ENCODE measurements at regions not wholly inside any gene's neighbourhood (a gene's known extent, or its start where the extent isn't known, plus 50 kb on each side); places are given as distances from the start of the nearest gene placed in this dataset.

GRCh38 chr11:15774388-15774939, 581.9 kb downstream of the SOX6 start:
- DNase-seq (ENCODE audit: low spot score): no peak

DNA sequence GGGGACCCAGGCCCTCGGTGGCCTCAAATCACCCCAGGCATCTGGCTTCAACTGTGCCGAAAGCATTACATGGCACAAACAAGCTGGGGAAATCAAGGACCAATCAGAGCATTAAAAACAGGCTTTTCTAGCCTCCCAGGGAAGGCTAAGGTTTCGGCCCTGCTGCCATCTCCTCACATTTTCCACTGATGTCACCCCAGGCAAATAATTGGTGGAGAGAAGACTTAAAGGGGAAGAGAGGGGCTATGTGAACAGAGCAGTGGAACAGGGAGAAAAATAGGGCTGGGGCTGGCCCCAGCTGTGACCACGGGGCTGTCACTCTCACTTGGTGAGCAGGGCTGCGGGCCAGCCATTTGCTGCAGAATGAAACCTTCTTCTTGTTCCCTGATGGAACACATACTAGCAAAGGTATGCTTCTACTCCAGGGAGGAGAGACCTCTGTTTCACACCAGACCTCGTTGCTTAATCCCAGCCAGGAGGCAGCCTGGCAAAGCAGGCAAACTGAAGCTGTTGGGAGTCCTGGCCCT, 581.3 kb downstream of the SOX6 start:
- no peak for DNase-seq (ENCODE audit: low spot score)

DNA sequence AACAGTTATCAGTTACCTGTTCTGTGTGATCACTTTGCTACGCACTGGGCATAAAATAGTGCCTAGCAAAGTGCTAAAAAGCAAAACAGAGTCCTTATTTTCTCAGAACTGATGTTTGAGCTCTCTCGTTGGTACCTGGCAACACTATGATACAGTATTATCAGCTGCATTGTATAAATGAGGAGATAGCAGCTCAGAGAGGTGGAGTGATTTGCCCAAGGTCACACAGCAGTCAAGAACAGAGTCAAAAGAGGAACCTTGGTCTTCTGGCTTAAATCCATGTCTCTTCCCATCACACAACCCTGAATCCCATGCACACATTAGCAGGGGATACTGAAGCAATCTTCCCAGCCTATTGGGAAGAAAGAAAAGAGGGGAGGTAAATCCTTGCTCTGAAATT, 580.5 kb downstream of the SOX6 start:
- DNase-seq (ENCODE audit: low spot score): no peak

DNA sequence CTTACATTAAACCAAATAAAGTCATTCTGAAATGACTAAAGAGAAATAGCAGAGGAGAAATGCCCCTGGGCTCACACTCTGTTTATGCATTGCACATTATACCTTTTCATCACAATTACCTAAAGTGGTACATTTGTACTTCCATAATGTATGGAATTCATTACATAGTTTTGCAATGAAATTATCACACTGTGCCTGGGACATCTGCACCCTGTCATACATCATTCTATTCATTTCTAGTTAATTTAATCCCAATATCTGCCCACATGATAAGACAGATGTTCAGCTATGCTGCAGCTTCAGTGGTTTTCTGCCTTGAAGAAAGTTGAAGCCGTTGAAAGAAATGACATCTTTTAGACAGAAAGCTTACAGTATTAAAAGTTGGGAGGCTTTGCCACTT, 580.0 kb downstream of the SOX6 start:
- no peak for DNase-seq (ENCODE audit: low spot score)

GRCh38 chr11:15779518-15779917, 576.8 kb downstream of the SOX6 start:
- peak; percentile 5 for DNase-seq (ENCODE audit: low spot score)

DNA sequence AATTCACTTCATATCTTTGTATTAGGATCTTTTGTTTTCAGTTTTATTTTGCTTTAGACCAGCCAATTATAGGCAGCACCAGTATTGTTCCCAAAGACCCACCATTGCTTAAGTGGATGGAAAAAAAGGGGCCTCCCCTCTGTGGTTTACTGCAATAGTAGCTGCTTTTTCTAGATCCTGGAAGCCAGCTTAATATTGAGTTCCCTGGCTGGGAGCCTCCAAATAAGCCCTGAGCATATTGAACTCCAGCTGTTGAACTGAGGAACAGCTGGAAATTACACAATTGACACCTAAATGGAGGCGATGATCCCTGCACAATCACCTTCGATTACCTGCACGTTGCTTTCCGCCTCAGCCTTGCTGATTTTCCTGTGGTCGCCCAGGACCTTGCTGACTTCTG, 576.0 kb downstream of the SOX6 start:
- no peak for DNase-seq (ENCODE audit: low spot score)

DNA sequence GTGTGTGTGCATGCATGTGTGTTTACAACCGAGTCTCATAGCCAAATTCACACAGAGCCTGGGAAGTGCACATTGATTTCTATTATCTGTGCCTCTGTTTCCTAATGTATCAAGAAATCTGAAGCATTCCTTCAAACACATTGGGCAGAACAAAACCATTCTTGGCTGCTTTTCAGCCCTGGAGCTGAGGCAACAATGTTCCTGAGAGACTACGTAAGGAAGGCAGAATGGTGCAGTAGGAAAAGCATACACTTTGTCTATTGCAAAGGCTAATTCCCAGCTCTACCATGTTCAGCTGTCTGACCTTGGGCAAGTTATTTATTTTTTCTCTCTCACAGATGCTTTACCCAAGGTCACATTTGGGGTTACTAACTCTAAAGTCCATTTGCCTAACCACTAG, 575.5 kb downstream of the SOX6 start:
- DNase-seq (ENCODE audit: low spot score): no peak

DNA sequence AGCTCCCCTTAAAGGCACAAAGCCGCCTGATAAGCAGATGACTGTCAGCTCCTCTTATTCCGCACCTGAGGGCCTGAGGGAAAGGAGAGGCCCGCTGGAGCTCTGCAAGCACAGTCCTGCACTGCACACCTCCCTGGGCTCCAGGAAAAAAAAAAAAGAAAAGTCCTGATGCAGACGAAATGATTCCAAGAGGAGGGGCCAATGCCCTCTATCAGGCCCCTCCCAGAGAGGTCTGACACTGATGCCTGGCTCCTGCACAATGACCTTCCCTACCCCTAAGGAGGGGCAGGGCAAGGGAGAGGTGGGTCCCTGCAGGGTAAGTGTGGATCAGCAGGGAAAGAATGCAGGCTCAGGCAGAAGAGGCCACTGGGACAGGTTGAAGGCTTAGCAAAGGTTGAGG, 572.7 kb downstream of the SOX6 start:
- DNase-seq (ENCODE audit: low spot score): no peak

DNA sequence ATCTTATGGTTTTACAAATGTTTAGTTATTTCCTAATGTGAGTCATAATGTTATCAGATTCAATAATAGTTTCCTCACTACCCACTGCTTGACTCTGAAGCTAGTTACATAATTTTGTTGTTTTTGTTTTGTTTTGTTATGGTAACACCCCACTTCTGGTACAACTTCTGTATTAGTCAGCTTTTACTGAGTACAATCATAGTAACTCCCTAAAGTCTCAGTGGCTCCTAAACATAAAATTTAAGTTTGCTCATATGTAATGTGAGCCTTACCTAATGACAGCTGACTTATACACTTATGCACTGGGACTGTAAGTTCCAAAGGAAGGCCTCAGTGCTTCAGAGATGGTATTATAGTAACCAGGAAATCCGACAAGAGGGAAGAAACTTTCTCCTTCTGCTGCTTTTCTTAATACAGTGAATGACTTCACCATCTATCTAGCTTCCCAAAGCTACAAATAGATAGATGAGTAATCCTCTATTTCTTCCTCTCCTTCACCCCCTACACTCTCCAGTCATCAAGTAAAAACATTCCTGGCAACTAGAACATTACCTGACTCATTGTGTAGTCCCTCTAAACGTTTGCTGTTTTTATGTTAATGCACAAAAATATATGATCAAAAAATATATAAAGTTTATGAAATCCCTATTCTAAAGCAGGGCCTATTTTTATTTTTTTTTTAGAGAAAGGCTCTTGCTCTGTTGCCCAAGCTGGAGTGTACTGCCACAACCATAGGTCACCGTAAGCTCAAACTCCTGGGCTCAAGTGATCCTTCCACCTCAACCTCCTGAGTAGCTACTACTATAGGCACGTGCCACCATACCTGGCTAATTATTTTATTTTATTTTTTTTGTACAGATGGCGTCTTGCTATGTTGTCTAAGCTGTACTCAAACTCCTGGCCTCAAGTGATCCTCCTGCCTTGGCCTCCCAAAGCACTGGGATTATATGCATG, 563.0 kb downstream of the SOX6 start:
- peak; percentile 94 for DNase-seq (ENCODE audit: low spot score)

GRCh38 chr11:15794361-15795150, 561.8 kb downstream of the SOX6 start:
- DNase-seq (ENCODE audit: low spot score): no peak

GRCh38 chr11:15795378-15795777, 561.0 kb downstream of the SOX6 start:
- DNase-seq (ENCODE audit: low spot score): no peak

DNA sequence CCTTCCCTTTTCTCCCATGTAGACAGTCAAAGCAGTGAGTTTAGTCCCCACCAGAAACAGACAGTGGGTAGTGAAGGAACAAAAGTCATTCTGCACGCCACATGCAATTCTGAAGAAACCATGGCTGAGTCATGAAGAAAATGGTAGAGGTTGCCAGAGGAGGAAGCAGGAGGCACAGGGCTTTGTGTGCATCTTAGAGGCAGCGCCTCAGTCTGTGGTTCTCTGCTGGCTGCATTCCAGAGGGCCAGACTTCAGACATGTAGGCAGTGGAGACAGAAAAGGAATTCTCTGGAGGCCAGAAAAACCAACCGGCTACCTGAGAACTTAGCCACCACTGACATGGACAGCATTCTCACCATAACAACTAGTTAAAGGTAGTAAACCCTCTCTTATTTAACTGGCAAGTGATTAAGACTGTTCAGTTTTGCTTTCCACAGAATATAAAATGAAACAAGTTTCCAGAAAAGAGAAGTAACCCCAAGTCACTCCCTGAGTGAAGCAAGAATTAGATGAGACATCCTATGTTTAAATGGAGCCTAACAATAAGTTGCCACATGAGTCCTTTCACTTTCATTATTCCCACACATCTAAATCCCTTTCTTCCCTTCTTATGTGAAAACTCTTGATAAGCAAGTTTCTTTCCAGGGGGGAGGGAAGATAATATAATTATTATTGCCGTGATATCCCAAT, 556.1 kb downstream of the SOX6 start:
- DNase-seq (ENCODE audit: low spot score): peak; percentile 87

- no peak for DNase-seq (ENCODE audit: low spot score)
Observed at GRCh38 chr11:15801126-15801525, 555.2 kb downstream of the SOX6 start.

- DNase-seq (ENCODE audit: low spot score): no peak
Observed at GRCh38 chr11:15801616-15802015, 554.7 kb downstream of the SOX6 start.

GRCh38 chr11:15805726-15806125, 550.6 kb downstream of the SOX6 start:
- DNase-seq (ENCODE audit: low spot score): no peak

GRCh38 chr11:15806217-15806616, 550.1 kb downstream of the SOX6 start:
- DNase-seq (ENCODE audit: low spot score): no peak

DNA sequence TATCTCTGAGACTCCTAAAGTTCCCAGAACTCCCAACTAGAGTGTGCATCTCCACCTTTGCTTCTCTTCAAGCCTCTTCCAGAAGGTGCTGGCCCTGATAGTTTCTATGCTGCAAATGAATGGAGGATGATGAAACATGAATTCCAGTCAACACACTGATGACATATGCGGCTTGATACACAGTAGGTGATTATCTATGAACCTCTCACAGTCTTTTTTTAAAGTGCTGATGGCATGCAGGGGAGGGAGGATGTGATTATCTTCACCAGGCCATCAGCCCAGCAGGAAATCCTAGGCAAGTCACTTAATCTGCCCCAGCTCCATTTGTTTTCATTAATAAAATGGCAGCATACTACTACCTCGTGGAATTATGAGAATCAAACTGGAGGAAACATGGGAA, 548.5 kb downstream of the SOX6 start:
- no peak for DNase-seq (ENCODE audit: low spot score)

- DNase-seq (ENCODE audit: low spot score): no peak
Observed at GRCh38 chr11:15810082-15810481, 546.3 kb downstream of the SOX6 start.

- no peak for DNase-seq (ENCODE audit: low spot score)
Observed at GRCh38 chr11:15810525-15810924, 545.8 kb downstream of the SOX6 start.

DNA sequence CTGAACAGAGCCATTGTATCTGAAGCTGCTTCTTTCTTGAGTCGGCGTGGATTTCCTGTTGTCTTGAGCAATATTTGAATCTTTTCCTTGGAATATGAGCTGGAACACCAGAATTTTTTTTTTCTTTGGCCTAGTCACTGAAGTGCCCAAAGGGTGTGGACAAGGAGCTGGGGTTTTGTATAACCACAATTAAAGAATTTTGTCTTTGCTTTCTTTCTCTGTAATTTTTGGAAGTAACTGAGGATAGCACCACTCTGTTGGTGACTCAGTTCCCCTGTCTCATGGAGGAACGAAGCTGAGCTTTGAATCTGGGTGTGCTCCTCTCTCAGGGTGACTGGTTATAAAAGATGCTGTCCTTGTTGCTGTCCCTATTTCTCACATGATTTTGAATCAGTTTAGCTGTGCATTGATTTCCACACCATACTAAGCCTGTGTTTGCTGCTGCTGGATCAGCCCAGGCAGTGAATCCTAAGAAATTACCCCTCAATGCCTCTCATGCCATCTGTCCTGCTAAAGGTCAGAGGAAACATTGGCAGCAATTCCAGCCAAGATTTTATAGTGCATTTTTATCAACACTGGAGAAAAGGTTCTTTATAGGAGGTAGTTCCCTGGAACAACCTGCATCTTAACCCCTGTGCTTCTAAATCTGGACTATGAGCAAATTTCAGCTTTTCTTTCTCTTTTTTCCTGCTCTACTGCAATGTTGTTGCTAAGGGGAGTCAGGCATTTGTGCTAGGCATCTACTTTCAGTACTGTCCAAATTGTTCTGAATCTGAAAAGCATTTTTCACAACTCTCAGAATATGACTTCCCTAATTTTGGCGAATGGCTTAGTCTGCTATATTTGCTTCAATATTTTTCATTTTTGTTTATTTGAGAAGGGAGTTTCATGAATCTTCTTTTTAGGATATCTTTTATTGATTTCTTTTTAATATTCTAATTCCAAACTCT, 540.8 kb downstream of the SOX6 start:
- DNase-seq (ENCODE audit: low spot score): no peak

Data from kidney tubule cell (primary cell).